Adipose tissue (tissue), 3 donors: ENCODE measurements at regions not wholly inside any gene's neighbourhood (a gene's known extent, or its start where the extent isn't known, plus 50 kb on each side); places are given as distances from the start of the nearest gene placed in this dataset.

Source experiments
- H3K27ac ChIP-seq: one replicate; pipeline ENCODE4 v1.5.1; 2013; ENCODE audit warnings: low read depth, low read length
- WGBS, 3 donors: extraction: QIAGEN DNeasy Blood & Tissue Kit; methylation state at CpG; one replicate each; pipeline ENCODE4 v1.1.7; 2013; 5-methylcytosine and 5-hydroxymethylcytosine counted together
- donor health status: healthy with polysubstance abuse.
- donor health status: Bipolar disorder and iron deficiency.
- donor health status: healthy.

GRCh38 chr6:168765752-168766151 lies 324.8 kb downstream of the SMOC2 start:
- WGBS, 3 donors, result 48 to 58% (median 56%) methylated on average over 1 of the region's 1 CpG
- H3K27ac ChIP-seq, result no peak overlapping the region

GRCh38 chr6:168756009-168756634 lies 315.1 kb downstream of the SMOC2 start:
- no peak overlapping the region for H3K27ac ChIP-seq
- 92 to 94% (median 93%) methylated on average over 3 of the region's 3 CpGs for WGBS, 3 donors

- 47 to 69% (median 53%) methylated on average over 1 of the region's 1 CpG for WGBS, 3 donors
- no peak overlapping the region for H3K27ac ChIP-seq
These were observed 305.7 kb downstream of the SMOC2 start for GRCh38 chr6:168746643-168747042.

GRCh38 chr6:168746013-168746412 lies 305.0 kb downstream of the SMOC2 start:
- H3K27ac ChIP-seq, result no peak overlapping the region
- 78 to 87% (median 82%) methylated on average over 3 of the region's 3 CpGs for WGBS, 3 donors

GRCh38 chr6:168744861-168745260 lies 303.9 kb downstream of the SMOC2 start:
- WGBS, 3 donors, result 83 to 92% (median 85%) methylated on average over 3 of the region's 3 CpGs
- no peak overlapping the region for H3K27ac ChIP-seq

- WGBS, 3 donors, result 87 to 90% (median 87%) methylated on average over 23 of the region's 23 CpGs
- no peak overlapping the region for H3K27ac ChIP-seq
These were observed 301.2 kb downstream of the SMOC2 start for GRCh38 chr6:168741942-168742782.

- WGBS, 3 donors, result 85 to 91% (median 90%) methylated on average over 3 of the region's 3 CpGs
These were observed 300.3 kb downstream of the SMOC2 start for GRCh38 chr6:168741305-168741704.

GRCh38 chr6:168739381-168739780 lies 298.4 kb downstream of the SMOC2 start:
- H3K27ac ChIP-seq, result no peak overlapping the region
- 89 to 97% (median 96%) methylated on average over 2 of the region's 2 CpGs for WGBS, 3 donors

More at GRCh38 chr6:168741305-168741704, 300.3 kb downstream of the SMOC2 start:
- H3K27ac ChIP-seq, result no peak overlapping the region

- H3K27ac ChIP-seq, result no peak overlapping the region
- WGBS, 3 donors, result 86 to 90% (median 88%) methylated on average over 5 of the region's 5 CpGs
These were observed 296.5 kb downstream of the SMOC2 start for GRCh38 chr6:168737481-168737880.

GRCh38 chr6:168737014-168737413 lies 296.0 kb downstream of the SMOC2 start:
- 68 to 85% (median 81%) methylated on average over 3 of the region's 3 CpGs for WGBS, 3 donors

GRCh38 chr6:168736039-168736438 lies 295.1 kb downstream of the SMOC2 start:
- no peak overlapping the region for H3K27ac ChIP-seq

More at GRCh38 chr6:168737014-168737413, 296.0 kb downstream of the SMOC2 start:
- H3K27ac ChIP-seq, result no peak overlapping the region

- H3K27ac ChIP-seq, result no peak overlapping the region
- WGBS, 3 donors, result 78 to 79% (median 79%) methylated on average over 6 of the region's 6 CpGs
These were observed 294.4 kb downstream of the SMOC2 start for GRCh38 chr6:168735268-168735949.

GRCh38 chr6:168734523-168734922 lies 293.5 kb downstream of the SMOC2 start:
- no peak overlapping the region for H3K27ac ChIP-seq
- 83 to 87% (median 84%) methylated on average over 5 of the region's 5 CpGs for whole genome bisulfite sequencing, 3 donors

GRCh38 chr6:168732676-168733075 lies 291.7 kb downstream of the SMOC2 start:
- H3K27ac ChIP-seq, result no peak overlapping the region
- 65 to 80% (median 80%) methylated on average over 8 of the region's 8 CpGs for WGBS, 3 donors

GRCh38 chr6:168730931-168731716 lies 290.1 kb downstream of the SMOC2 start:
- WGBS, 3 donors, result 83 to 86% (median 85%) methylated on average over 14 of the region's 14 CpGs

GRCh38 chr6:168728056-168728455 lies 287.1 kb downstream of the SMOC2 start:
- H3K27ac ChIP-seq, result no peak overlapping the region
- WGBS, 3 donors, result 65 to 83% (median 69%) methylated on average over 2 of the region's 2 CpGs

More at GRCh38 chr6:168730931-168731716, 290.1 kb downstream of the SMOC2 start:
- H3K27ac ChIP-seq, result no peak overlapping the region

- no peak overlapping the region for H3K27ac ChIP-seq
- 89 to 90% (median 90%) methylated on average over 11 to 12 of the region's 12 CpGs for WGBS, 3 donors
These were observed 285.4 kb downstream of the SMOC2 start for GRCh38 chr6:168726312-168726856.

- H3K27ac ChIP-seq, result no peak overlapping the region
- 46 to 71% (median 57%) methylated on average over 12 of the region's 12 CpGs for WGBS, 3 donors
These were observed 284.8 kb downstream of the SMOC2 start for GRCh38 chr6:168725802-168726201.
